Breast epithelium (tissue), 3 donors: ENCODE measurements at regions not wholly inside any gene's neighbourhood (a gene's known extent, or its start where the extent isn't known, plus 50 kb on each side); places are given as distances from the start of the nearest gene placed in this dataset.

Source experiments
- POLR2A ChIP-seq: fragments of 450-650 bp; IDR thresholded peaks from one replicate; pipeline ENCODE4 v1.6.1; 2016; ENCODE audit warnings: antibody characterized with exemption, mild to moderate bottlenecking, moderate library complexity
- POLR2AphosphoS5 ChIP-seq, 3 donors: sonication (generic); formaldehyde crosslinking; IDR thresholded peaks; one replicate each; pipeline ENCODE4 v1.6.1; 2017; ENCODE audit warnings: antibody characterized with exemption in 3 of 3
- TF ChIP-seq, protein P1 (sequence below), 3 donors: fragments of 450-650 bp; IDR thresholded peaks; one replicate each; pipeline ENCODE4 v1.5.1; 2016 to 2017; ENCODE audit warnings: antibody characterized with exemption in 3 of 3, mild to moderate bottlenecking in 3 of 3, moderate library complexity in 3 of 3

DNA sequence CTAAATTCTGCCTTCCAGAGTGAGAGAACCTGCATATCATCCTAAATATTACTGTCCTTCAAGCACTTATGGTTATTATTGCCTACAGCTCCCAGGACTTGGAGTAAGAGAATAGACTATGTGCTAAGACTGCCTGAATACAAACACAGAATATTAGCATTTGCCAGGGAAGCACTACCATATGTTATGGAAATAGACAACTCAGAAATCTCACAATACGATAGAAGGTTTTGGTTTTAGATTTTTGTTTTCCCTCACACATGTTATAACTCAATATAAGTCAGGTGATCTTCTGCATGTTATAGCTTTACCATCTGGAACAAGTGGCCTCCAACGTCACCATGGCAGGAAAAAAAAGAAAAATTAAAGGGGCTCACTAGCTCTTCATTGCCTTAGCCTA lies 413.9 kb downstream of the LRRIQ3 start:
- TF ChIP-seq, protein P1, sequence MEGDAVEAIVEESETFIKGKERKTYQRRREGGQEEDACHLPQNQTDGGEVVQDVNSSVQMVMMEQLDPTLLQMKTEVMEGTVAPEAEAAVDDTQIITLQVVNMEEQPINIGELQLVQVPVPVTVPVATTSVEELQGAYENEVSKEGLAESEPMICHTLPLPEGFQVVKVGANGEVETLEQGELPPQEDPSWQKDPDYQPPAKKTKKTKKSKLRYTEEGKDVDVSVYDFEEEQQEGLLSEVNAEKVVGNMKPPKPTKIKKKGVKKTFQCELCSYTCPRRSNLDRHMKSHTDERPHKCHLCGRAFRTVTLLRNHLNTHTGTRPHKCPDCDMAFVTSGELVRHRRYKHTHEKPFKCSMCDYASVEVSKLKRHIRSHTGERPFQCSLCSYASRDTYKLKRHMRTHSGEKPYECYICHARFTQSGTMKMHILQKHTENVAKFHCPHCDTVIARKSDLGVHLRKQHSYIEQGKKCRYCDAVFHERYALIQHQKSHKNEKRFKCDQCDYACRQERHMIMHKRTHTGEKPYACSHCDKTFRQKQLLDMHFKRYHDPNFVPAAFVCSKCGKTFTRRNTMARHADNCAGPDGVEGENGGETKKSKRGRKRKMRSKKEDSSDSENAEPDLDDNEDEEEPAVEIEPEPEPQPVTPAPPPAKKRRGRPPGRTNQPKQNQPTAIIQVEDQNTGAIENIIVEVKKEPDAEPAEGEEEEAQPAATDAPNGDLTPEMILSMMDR (IDR thresholded peaks at IDR 0.05), result no peak
- TF ChIP-seq POLR2AphosphoS5 (IDR thresholded peaks at IDR 0.05) (no peak), POLR2A (no peak)
